ENCODE measurements at regions not wholly inside any gene's neighbourhood (a gene's known extent, or its start where the extent isn't known, plus 50 kb on each side); places are given as distances from the start of the nearest gene placed in this dataset.

DNA sequence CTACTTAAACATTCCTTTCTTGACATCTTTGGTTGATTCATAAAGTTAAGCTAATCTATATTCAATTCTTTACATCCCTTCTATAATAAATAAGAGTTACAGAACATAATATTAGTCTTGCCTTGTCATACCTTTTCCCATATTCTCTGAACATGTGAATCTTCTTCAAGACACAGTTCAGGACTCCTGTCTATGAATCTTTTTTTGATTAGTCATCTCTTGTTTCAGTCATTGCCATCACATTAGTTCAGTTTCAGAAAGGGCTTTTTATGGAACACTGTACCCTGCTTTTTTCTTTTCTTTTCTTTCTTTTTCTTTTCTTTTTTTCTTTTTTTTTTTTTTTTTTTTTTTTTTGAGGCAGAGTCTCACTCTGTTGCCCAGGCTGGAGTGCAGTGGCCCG lies 181.2 kb downstream of the UBE2E3 start:
- H3K27me3 ChIP-seq: no peaks in the 10 kb centered on the region
- H3K4me3 ChIP-seq: no peak overlapping the region
- H3K9me3 ChIP-seq: peaks cover 0 to under 1% (median 0%) of the 10 kb centered on the region in 4 donors
- H3K4me1 ChIP-seq: no peaks in the 10 kb centered on the region
- no peaks in the 10 kb centered on the region for H3K36me3 ChIP-seq
- TF ChIP-seq POLR2AphosphoS5 (IDR thresholded peaks at IDR 0.05) (no peak), EP300 (IDR thresholded peaks at IDR 0.05) (no peak), POLR2A (IDR thresholded peaks at IDR 0.05) (no peak)
- TF ChIP-seq, protein P1, sequence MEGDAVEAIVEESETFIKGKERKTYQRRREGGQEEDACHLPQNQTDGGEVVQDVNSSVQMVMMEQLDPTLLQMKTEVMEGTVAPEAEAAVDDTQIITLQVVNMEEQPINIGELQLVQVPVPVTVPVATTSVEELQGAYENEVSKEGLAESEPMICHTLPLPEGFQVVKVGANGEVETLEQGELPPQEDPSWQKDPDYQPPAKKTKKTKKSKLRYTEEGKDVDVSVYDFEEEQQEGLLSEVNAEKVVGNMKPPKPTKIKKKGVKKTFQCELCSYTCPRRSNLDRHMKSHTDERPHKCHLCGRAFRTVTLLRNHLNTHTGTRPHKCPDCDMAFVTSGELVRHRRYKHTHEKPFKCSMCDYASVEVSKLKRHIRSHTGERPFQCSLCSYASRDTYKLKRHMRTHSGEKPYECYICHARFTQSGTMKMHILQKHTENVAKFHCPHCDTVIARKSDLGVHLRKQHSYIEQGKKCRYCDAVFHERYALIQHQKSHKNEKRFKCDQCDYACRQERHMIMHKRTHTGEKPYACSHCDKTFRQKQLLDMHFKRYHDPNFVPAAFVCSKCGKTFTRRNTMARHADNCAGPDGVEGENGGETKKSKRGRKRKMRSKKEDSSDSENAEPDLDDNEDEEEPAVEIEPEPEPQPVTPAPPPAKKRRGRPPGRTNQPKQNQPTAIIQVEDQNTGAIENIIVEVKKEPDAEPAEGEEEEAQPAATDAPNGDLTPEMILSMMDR (IDR thresholded peaks at IDR 0.05): no peak
- 92 to 100% (median 100%) methylated on average over 1 of the region's 1 CpG for WGBS, 5 donors
- intact Hi-C loops (cut with DNase I; ENCODE audit: low total_unique reads): no loop called here
- no peak for DNase-seq
- no peak overlapping the region for H3K27ac ChIP-seq

DNA sequence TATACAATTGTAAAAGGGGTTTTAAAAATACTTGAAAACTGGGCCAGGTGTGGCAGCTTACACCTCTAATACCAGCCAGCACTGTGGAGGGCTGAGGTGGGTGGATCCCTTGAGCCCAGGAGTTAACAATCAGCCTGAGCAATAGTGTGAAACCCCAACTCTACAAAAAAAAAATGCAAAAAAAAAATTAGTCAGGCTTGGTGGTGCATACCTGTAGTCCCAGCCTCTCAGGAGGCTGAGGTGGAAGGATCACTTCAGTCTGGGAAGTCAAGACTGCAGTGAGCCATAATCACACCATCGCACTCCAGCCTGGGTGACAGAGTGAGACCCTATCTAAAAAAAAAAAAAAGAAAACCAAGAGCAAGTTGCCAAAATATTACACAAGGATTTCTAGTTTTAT lies 182.7 kb downstream of the UBE2E3 start:
- TF ChIP-seq POLR2A (IDR thresholded peaks at IDR 0.05): no peak
- no peak for TF ChIP-seq EP300 (IDR thresholded peaks at IDR 0.05)
- TF ChIP-seq, protein P1 (IDR thresholded peaks at IDR 0.05): no peak
- no peak for TF ChIP-seq POLR2AphosphoS5 (IDR thresholded peaks at IDR 0.05)
- Histone ChIP-seq H3K4me1 (no peaks in the 10 kb centered on the region), H3K27ac (peak overlapping the region in 2 of 5 donors; percentile 14 to 45), H3K36me3 (no peaks in the 10 kb centered on the region), H3K9me3 (peaks cover 0 to 5% (median 0%) of the 10 kb centered on the region in 4 donors), H3K4me3 (no peak overlapping the region), H3K27me3 (no peaks in the 10 kb centered on the region)
- 78 to 100% (median 82%) methylated on average over 1 of the region's 1 CpG for WGBS, 5 donors
- intact Hi-C loops (cut with DNase I; ENCODE audit: low total_unique reads): no loop called here
- no peak for DNase-seq

DNA sequence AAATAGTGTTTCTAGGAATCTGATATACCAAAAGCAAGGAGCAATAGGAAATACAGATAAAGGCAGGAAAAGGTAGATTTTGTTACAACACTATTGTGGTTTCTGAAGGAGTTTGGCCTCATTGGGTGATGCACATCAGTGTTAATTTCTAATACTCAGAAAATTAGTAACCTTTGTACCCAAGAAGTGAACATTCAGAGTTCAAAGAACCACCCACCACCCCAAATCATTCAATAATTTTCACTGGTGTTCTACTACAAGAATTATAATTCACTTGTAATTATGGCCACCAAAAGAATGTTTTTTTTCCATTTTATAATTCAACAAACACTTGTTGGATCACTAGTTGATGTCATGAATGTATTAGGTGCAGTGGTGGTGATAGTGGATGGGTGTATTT lies 183.3 kb downstream of the UBE2E3 start:
- Histone ChIP-seq H3K4me3 (no peak overlapping the region), H3K4me1 (no peaks in the 10 kb centered on the region), H3K36me3 (no peaks in the 10 kb centered on the region), H3K27me3 (no peaks in the 10 kb centered on the region), H3K9me3 (peaks cover 0 to 5% (median 0%) of the 10 kb centered on the region in 4 donors), H3K27ac (no peak overlapping the region)
- DNase-seq: no peak
- no peak for TF ChIP-seq POLR2AphosphoS5 (IDR thresholded peaks at IDR 0.05)
- TF ChIP-seq POLR2A (IDR thresholded peaks at IDR 0.05): no peak
- no peak for TF ChIP-seq EP300 (IDR thresholded peaks at IDR 0.05)
- TF ChIP-seq, protein P1 (IDR thresholded peaks at IDR 0.05): no peak
- intact Hi-C loops (cut with DNase I; ENCODE audit: low total_unique reads): no loop called here

DNA sequence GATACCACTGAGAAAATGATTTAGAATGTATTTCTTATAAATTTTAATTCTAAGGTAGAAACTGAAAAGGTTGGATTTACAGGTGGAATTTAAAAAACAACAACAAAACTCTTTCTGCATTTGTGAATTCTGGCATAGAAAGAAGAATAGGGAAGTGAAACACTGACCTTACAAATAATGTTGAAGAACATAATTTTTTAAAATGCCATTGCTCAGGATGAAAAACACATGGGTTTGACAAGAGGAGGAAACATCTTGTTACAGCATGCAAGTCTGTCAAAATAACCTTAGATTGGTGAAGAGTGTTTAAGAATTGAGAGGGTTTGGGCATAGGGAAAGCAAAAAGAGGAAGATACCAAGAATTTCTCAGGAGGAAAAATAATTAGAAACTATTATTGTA lies 184.3 kb downstream of the UBE2E3 start:
- TF ChIP-seq POLR2AphosphoS5 (IDR thresholded peaks at IDR 0.05) (no peak), POLR2A (IDR thresholded peaks at IDR 0.05) (no peak), EP300 (IDR thresholded peaks at IDR 0.05) (no peak)
- TF ChIP-seq, protein P1 (IDR thresholded peaks at IDR 0.05): no peak
- Histone ChIP-seq H3K4me3 (no peak overlapping the region), H3K27ac (peak overlapping the region in 2 of 5 donors; percentile 35 to 40), H3K4me1 (no peaks in the 10 kb centered on the region), H3K36me3 (no peaks in the 10 kb centered on the region), H3K27me3 (no peaks in the 10 kb centered on the region), H3K9me3 (peaks cover 0 to 5% (median 0%) of the 10 kb centered on the region in 4 donors)
- DNase-seq: no peak
- intact Hi-C loops (cut with DNase I; ENCODE audit: low total_unique reads): no loop called here

Measured in stomach (tissue), 8 donors.